GM20431 (cell line): ENCODE measurements at regions not wholly inside any gene's neighbourhood (a gene's known extent, or its start where the extent isn't known, plus 50 kb on each side); places are given as distances from the start of the nearest gene placed in this dataset.

ENCODE experiments used
- in situ Hi-C: fragments of 300-500 bp; cut with MseI, MboI; formaldehyde crosslinking; loops from one replicate; pipeline ENCODE4 v1.15.0; 2020; ENCODE audit warnings: low sequenced_read_pairs; ENCODE audit not compliant: unreplicated experiment

- in situ Hi-C loops, result no loop called here
Observed at GRCh38 chr9:116027096-116027495, 126.5 kb upstream of the PAPPA start.

GRCh38 chr9:116027511-116027910, 126.1 kb upstream of the PAPPA start:
- in situ Hi-C loops, result no loop called here

- in situ Hi-C loops, result no loop called here
Observed at GRCh38 chr9:116027951-116028350, 125.6 kb upstream of the PAPPA start.

- in situ Hi-C loops, result no loop called here
Observed at GRCh38 chr9:116030517-116030916, 123.1 kb upstream of the PAPPA start.

- in situ Hi-C loops, result no loop called here
Observed at GRCh38 chr9:116032683-116033440, 120.7 kb upstream of the PAPPA start.

- in situ Hi-C loops, result no loop called here
Observed at GRCh38 chr9:116039312-116039711, 114.3 kb upstream of the PAPPA start.

- in situ Hi-C loops, result no loop called here
Observed at GRCh38 chr9:116039893-116040292, 113.7 kb upstream of the PAPPA start.

- in situ Hi-C loops, result no loop called here
Observed at GRCh38 chr9:116042321-116042720, 111.3 kb upstream of the PAPPA start.

- in situ Hi-C loops, result no loop called here
Observed at GRCh38 chr9:116045083-116045482, 108.5 kb upstream of the PAPPA start.

- in situ Hi-C loops, result no loop called here
Observed at GRCh38 chr9:116048081-116048480, 105.5 kb upstream of the PAPPA start.

- in situ Hi-C loops, result no loop called here
Observed at GRCh38 chr9:116049456-116049855, 104.1 kb upstream of the PAPPA start.

- in situ Hi-C loops, result no loop called here
Observed at GRCh38 chr9:116051528-116051927, 102.1 kb upstream of the PAPPA start.

GRCh38 chr9:116055536-116055935, 98.1 kb upstream of the PAPPA start:
- in situ Hi-C loops, result no loop called here

GRCh38 chr9:116057371-116057770, 96.2 kb upstream of the PAPPA start:
- in situ Hi-C loops, result no loop called here

GRCh38 chr9:116058421-116058820, 95.2 kb upstream of the PAPPA start:
- in situ Hi-C loops, result no loop called here

GRCh38 chr9:116059466-116059865, 94.1 kb upstream of the PAPPA start:
- in situ Hi-C loops, result no loop called here

GRCh38 chr9:116060631-116061030, 93.0 kb upstream of the PAPPA start:
- in situ Hi-C loops, result no loop called here

GRCh38 chr9:116061546-116062205, 91.9 kb upstream of the PAPPA start:
- in situ Hi-C loops, result no loop called here

- in situ Hi-C loops, result no loop called here
Observed at GRCh38 chr9:116062206-116062550, 91.4 kb upstream of the PAPPA start.

GRCh38 chr9:116064970-116065369, 88.6 kb upstream of the PAPPA start:
- in situ Hi-C loops, result no loop called here

- in situ Hi-C loops, result no loop called here
Observed at GRCh38 chr9:116066221-116066620, 87.4 kb upstream of the PAPPA start.

- in situ Hi-C loops, result no loop called here
Observed at GRCh38 chr9:116067566-116067965, 86.0 kb upstream of the PAPPA start.
